ENCODE measurements at regions not wholly inside any gene's neighbourhood (a gene's known extent, or its start where the extent isn't known, plus 50 kb on each side); places are given as distances from the start of the nearest gene placed in this dataset.

DNA sequence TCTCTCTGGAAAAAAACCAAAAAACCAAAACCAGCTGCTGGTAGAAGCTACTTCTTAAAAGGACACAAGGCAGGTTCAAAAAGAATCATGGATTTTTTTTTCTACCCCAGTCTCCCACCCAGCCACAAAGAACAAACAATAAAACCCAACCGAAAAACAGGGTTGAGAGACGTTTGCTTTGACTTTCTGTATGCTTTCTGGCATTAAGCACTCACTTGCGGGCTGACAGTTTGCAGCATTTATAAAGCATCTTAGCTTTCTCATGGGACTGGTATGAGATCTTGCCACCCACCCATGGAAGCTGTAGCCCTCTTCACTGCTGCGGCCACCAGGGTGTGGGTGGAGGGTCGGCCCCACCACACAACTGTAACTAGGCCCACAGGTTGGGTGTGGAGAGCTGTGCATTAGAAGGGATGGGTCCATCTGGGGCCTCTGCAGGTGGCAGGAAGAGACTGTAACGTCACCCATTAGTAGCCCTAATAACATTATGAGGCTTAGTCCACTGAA lies 165.7 kb downstream of the RHOU start:
- Histone ChIP-seq H3K4me1 (peaks cover 0 to 16% of the 10 kb centered on the region in 2 donors), H3K4me3 (no peak overlapping the region), H3K9me3 (no peaks in the 10 kb centered on the region), H3K27me3 (no peaks in the 10 kb centered on the region), H3K27ac (no peak overlapping the region), H3K36me3 (no peaks in the 10 kb centered on the region)
- no peak for DNase-seq (ENCODE audit: low spot score)
- no peak for TF ChIP-seq CTCF (IDR thresholded peaks at IDR 0.05)

GRCh38 chr1:228901936-228902681 lies 166.8 kb downstream of the RHOU start:
- Histone ChIP-seq H3K27ac (no peak overlapping the region), H3K36me3 (no peaks in the 10 kb centered on the region)
- no peak for DNase-seq (ENCODE audit: low spot score)

DNA sequence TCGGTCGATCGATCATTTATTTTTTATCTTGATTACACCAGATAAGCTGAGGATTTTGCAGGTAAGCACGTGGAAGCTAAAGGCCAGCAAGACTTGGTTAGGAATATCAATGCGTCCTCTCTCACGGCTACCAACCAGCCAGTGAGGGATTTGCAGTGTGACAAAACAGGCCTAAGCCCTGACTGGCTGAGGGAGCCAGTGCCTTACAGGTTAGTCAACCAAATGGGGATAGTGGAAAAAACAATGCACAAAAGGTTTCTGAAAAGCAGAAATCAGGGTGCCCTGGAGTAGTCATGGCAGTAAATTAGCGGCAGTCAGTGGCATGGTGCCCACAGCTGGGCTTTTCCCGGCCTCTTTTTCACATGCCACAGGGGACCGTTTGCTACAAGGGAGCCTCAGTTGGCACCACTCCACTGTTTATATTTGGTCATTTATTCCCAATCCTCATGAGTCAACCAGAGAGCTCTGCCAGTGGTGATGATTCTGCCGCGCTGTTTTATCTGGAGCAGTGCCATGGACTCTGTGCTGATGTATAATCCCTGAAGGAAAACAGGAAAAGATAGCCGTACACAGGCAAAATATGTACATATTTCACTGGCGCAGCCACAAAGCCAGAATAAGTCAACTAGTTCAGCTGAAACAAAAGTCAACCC lies 167.6 kb downstream of the RHOU start:
- Histone ChIP-seq H3K27ac (peak overlapping the region; percentile 10 to 46), H3K36me3 (no peaks in the 10 kb centered on the region), H3K4me1 (peaks cover 0 to 16% of the 10 kb centered on the region in 2 donors), H3K27me3 (no peaks in the 10 kb centered on the region), H3K9me3 (peaks cover 0 to 5% of the 10 kb centered on the region in 2 donors), H3K4me3 (no peak overlapping the region)
- DNase-seq (ENCODE audit: low spot score) = peak; percentile 96
- TF ChIP-seq CTCF (IDR thresholded peaks at IDR 0.05) = no peak

More at GRCh38 chr1:228901936-228902681, 166.8 kb downstream of the RHOU start:
- Histone ChIP-seq H3K4me1 (peaks cover 0 to 16% of the 10 kb centered on the region in 2 donors), H3K4me3 (no peak overlapping the region), H3K9me3 (no peaks in the 10 kb centered on the region), H3K27me3 (no peaks in the 10 kb centered on the region)
- no peak for TF ChIP-seq CTCF (IDR thresholded peaks at IDR 0.05)

DNA sequence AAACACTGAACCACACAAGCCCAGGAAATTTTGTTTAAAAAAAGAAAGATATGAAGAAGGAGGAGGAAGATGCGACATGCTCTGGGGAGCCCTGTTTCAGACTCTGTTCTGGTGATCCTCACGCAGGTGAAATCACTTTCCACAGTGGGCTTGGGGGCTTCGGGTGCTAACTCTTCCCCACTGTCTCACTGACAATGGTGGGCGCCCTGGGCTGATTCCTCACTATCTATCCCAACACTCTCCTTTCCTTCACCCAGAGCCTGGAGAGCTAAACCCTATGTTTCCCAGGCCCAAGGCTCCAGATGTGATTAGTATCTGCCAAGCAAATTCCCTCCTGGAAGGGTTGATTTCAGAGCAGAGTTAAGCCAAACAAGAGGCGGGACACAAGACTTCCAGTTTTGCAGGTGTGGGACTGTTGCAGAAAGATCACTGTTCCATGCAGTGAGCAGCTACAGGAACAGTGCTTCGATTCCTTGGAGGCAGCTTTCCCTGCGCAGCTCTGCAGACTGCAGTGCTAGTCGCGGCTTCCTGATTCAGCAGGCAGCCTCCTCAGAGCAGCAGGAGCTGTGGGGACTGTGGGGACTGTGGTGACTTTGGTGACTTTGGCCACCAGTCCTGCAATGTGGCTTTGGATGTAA lies 168.3 kb downstream of the RHOU start:
- Histone ChIP-seq H3K9me3 (peaks cover 0 to 9% of the 10 kb centered on the region in 2 donors), H3K27ac (peak overlapping the region; percentile 10 to 46), H3K27me3 (no peaks in the 10 kb centered on the region), H3K36me3 (no peaks in the 10 kb centered on the region), H3K4me1 (peaks cover 0 to 16% of the 10 kb centered on the region in 2 donors), H3K4me3 (no peak overlapping the region)
- DNase-seq (ENCODE audit: low spot score) = no peak
- TF ChIP-seq CTCF (IDR thresholded peaks at IDR 0.05) = no peak

GRCh38 chr1:228904222-228904621 lies 168.9 kb downstream of the RHOU start:
- Histone ChIP-seq H3K36me3 (no peaks in the 10 kb centered on the region), H3K4me1 (peaks cover 0 to 16% of the 10 kb centered on the region in 2 donors), H3K27me3 (no peaks in the 10 kb centered on the region), H3K4me3 (no peak overlapping the region), H3K9me3 (peaks cover 0 to 9% of the 10 kb centered on the region in 2 donors), H3K27ac (no peak overlapping the region)
- TF ChIP-seq CTCF (IDR thresholded peaks at IDR 0.05) = no peak
- DNase-seq (ENCODE audit: low spot score) = no peak
